ENCODE measurements at regions not wholly inside any gene's neighbourhood (a gene's known extent, or its start where the extent isn't known, plus 50 kb on each side); places are given as distances from the start of the nearest gene placed in this dataset.

DNA sequence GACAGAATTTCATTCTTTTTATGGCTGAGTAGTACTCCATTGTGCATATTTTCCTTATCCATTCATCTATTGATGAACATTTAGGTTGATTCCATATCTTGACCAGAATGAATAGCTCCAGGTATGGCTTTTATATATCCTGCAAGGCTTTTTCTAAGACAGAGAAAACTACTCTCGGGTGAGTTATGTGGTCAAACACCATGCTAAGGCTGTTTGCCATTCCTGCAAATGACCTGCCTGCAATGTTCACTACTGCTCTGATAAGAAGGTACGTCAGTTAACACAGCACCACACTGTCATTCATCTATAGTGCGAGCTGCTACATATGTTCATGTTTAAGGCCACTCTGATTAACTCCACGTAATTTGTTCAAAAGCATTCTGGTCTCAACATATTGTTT, 256.8 kb upstream of the RGMB start:
- no peak for FAIRE-seq
- H3K27ac ChIP-seq (ENCODE audit: low read depth, low read length), result no peak overlapping the region
- 86% methylated on average over 4 of the region's 4 CpGs; no CpG with 5 or more reads in 1 of the 2 experiments for WGBS, 2 experiments (ENCODE audit: extremely low coverage in 1 of 2, insufficient coverage in 1 of 2, insufficient read length in 1 of 2, insufficient replicate concordance in 2 of 2, low coverage in 1 of 2, low lambda C conversion rate in 2 of 2, missing lambda C conversion rate in 1 of 2)

More for the DNA sequence above, 256.8 kb upstream of the RGMB start:
- DNase-seq (ENCODE audit: low read depth in 1 of 2, low spot score in 2 of 2), result no peak
- Histone ChIP-seq H4K20me1 (replicated peaks in 1 of 2; ENCODE audit: control insufficient read depth in 1 of 2, insufficient read depth in 2 of 2, low read length in 2 of 2) (no peaks in the 10 kb centered on the region), H3K18ac (ENCODE audit: extremely low read depth, low read length) (no peak overlapping the region), H3K27me3 (replicated peaks in 1 of 4; ENCODE audit: control insufficient read depth in 3 of 4, extremely low read depth in 1 of 4, insufficient read depth in 3 of 4, low read length in 3 of 4) (no peaks in the 10 kb centered on the region), H3K4me2 (ENCODE audit: insufficient read depth in 1 of 2, low read depth in 2 of 2, low read length in 2 of 2) (no peak overlapping the region), H3K36me3 (ENCODE audit: control insufficient read depth in 2 of 4, insufficient read depth in 4 of 4, low read length in 3 of 4) (no peaks in the 10 kb centered on the region), H4K5ac (ENCODE audit: insufficient read length, low read depth, low read length) (no peak overlapping the region), H2BK12ac (ENCODE audit: low read depth, low read length) (no peak overlapping the region), H3K9me3 (ENCODE audit: insufficient read depth in 2 of 2, low read depth in 1 of 2, low read length in 1 of 2) (no peaks in the 10 kb centered on the region), H2AK5ac (ENCODE audit: low read depth, low read length) (no peak overlapping the region), H3K23me2 (ENCODE audit: low read depth, low read length) (no peaks in the 10 kb centered on the region; the same call in 1 of the 2 replicates), H3K4ac (replicated peaks; ENCODE audit: insufficient read length, low read depth, low read length) (no peak overlapping the region), H2BK20ac (ENCODE audit: low read length) (no peak overlapping the region), H3K56ac (replicated peaks; ENCODE audit: insufficient read length, low read depth, low read length) (no peak overlapping the region), H4K91ac (replicated peaks; ENCODE audit: insufficient read length, low read length) (no peak overlapping the region), H2BK120ac (replicated peaks; ENCODE audit: low read depth, low read length) (no peak overlapping the region), H3K4me1 (replicated peaks in 1 of 4; ENCODE audit: control insufficient read depth in 3 of 4, insufficient read depth in 4 of 4, low read length in 3 of 4) (peaks cover 0 to 3% (median 1%) of the 10 kb centered on the region in 4 experiments; a peak in 3 of 7 replicates), H2AFZ (ENCODE audit: low read length) (no peak overlapping the region), H3K79me1 (ENCODE audit: low read depth, low read length) (no peaks in the 10 kb centered on the region), H2BK5ac (ENCODE audit: low read depth, low read length) (no peak overlapping the region), H3K23ac (ENCODE audit: insufficient read length) (no peak overlapping the region), H3K9ac (replicated peaks in 1 of 4; ENCODE audit: extremely low read depth in 1 of 4, low read depth in 3 of 4, low read length in 3 of 4) (no peak overlapping the region), H3K79me2 (ENCODE audit: control insufficient read depth in 1 of 2, insufficient read depth in 2 of 2, low read length in 2 of 2) (no peaks in the 10 kb centered on the region), H3K4me3 (ENCODE audit: extremely low read depth in 1 of 4, insufficient read depth in 2 of 4, low read depth in 3 of 4, low read length in 4 of 4) (no peak overlapping the region), H2BK15ac (ENCODE audit: low read length) (no peak overlapping the region), H4K8ac (ENCODE audit: extremely low read depth, insufficient read depth, low read length) (no peak overlapping the region), H3K14ac (ENCODE audit: insufficient read length) (no peak overlapping the region)
- TF ChIP-seq TCF12 (IDR thresholded peaks at IDR 0.05; ENCODE audit: low read depth, low read length) (no peak), NRF1 (IDR thresholded peaks at IDR 0.05; ENCODE audit: low read depth, low read length) (no peak), MAFK (IDR thresholded peaks at IDR 0.05; ENCODE audit: low read depth, low read length) (no peak), RNF2 (IDR thresholded peaks at IDR 0.05; ENCODE audit: borderline replicate concordance, low read depth, low read length, missing control alignments, poor library complexity, severe bottlenecking) (no peak)
- POLR2A ChIA-PET (ENCODE audit: partially characterized antibody), result no interaction called here
- CTCF ChIA-PET (ENCODE audit: partially characterized antibody), result no interaction called here

All from H1 (cell line).